ENCODE measurements at regions not wholly inside any gene's neighbourhood (a gene's known extent, or its start where the extent isn't known, plus 50 kb on each side); places are given as distances from the start of the nearest gene placed in this dataset.

DNA sequence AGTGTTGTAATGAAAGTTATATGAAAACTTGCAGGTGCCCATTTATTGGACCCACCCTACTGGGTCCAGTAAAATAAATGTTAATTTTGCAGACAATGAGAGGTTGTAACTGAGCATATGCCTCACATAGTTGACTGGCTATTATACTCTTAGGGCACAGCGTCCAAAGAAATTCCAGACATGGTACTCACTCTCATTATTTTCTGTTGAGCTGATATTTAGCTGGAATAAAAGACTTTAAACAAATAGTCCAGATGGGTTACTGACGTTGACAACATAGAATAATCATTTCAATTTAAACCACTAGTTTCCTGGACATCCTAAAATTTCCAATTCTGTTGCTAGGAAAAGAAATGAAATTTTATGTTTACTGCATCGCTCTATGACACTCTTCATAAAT, 174.5 kb downstream of the ZNF365 start:
- no peak for DNase-seq (ENCODE audit: low read depth)

GRCh38 chr10:62550173-62550572, 176.0 kb downstream of the ZNF365 start:
- DNase-seq (ENCODE audit: low read depth), result no peak

DNA sequence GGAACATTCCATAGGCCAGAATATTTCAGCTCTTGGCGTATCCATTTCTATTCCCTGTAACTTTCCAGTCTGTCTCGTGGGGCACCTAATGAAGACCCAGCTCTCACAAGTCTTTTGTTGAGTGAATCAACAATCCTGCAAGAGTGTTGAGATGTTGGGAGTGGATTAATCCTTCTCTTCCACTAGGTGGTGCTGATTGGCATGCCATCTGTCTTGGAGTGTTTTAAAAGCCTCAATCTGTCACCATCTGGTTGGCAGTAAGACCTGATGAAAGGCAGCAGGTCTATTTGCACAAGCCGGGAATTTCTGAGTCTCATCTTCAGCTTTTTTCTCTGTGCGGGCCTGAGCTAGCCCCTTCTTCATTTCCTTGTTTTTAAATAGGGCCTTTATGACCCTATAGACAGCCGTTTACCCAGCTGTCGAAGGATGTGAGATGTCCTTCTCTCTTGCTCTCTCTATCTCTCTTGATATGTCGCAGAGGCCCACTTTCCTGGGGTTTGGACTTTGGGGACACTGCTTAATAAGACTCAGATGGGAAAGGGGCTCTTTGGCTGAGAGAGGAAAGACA, 180.5 kb downstream of the ZNF365 start:
- peak; percentile 46 for DNase-seq (ENCODE audit: low read depth)

DNA sequence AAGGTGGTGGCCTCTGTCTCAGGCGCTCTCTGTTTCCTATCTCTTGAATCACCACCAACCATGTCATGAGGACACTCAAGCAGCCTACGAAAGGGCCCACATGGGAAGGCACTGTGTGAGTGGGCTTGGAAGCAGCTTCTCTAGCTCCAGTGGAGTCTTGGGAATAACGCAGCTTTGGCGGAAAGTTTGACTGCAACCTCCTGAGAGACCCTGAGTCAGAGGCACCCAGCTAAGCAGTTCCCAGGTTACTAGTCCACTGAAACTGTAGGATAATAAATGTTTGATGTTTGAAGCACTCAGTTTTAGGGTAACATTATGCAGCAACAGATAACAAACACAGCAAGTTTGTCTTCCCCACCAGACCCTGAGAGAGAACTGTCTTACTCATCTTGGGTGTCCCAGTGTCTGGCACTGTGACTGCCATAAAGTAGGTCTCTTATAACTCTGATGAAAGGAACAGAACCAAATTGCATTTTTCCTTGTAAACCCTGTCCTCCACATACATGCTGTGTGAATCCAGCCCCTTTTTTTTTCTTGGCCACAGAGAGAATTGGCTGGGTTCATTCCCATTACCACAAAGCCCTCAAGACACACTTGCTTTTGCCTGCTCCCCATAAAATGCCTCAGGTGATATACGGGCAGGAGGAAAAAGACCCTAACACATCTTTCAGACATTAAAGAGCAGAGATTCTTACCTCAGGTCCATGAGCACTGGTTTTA, 185.5 kb downstream of the ZNF365 start:
- no peak for DNase-seq (ENCODE audit: low read depth)

GRCh38 chr10:62560201-62560819, 186.1 kb downstream of the ZNF365 start:
- peak; percentile 75 for DNase-seq (ENCODE audit: low read depth)

DNA sequence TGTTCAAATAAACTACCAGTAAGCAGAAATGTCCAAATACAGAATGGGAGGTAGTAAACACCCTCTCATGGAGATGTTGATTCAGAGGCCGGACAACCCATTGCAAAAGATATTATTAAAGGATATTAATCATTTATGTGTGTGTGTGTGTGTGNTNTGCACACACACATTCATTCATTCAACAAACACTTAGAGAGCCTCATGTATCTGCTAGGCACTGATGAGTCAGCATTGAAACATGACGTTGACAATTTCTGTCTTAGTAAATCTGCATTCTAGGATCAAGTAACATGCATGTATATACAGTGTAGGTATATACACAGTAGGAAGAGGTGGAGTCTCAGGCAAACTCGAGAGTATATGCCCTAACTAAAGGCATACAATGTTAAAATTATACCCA, 187.0 kb downstream of the ZNF365 start:
- no peak for DNase-seq (ENCODE audit: low read depth)

DNA sequence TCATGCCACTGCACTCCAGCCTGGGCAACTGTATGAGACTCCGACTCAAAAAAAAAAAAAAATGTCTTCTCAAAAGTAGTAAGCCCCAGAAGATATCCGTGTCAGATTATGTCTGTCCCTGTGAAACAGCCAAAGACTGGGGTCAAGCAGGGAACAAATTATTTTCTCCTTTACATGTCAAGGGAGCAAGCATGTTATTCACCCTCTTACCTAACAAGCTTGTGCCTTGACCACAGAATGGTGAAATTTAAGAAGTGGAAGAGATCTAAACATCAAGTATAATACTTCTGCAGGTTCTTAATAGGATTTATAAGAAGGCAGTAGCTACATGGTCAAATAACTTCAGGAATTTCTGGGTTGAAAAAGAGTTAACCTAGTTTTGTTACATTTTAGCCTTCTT, 187.9 kb downstream of the ZNF365 start:
- no peak for DNase-seq (ENCODE audit: low read depth)

DNA sequence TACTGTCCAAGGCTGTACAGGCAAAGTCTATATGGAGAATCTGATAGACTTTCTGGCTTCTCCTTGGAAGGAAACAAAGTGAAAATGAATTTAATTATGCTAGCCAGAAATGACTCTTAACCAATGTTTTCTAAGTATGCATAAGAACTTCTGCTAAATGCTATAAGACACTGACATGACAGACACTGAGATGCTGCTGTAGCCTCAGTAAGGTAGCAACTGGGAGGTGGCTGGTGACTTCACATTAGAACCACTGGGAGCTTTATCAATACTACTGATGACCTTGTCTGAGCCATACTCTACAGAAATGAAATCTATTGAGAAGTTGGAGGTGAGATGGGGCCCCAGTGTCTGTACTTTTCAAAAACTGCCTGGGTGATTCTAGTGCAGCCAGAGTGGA, 188.6 kb downstream of the ZNF365 start:
- no peak for DNase-seq (ENCODE audit: low read depth)

DNA sequence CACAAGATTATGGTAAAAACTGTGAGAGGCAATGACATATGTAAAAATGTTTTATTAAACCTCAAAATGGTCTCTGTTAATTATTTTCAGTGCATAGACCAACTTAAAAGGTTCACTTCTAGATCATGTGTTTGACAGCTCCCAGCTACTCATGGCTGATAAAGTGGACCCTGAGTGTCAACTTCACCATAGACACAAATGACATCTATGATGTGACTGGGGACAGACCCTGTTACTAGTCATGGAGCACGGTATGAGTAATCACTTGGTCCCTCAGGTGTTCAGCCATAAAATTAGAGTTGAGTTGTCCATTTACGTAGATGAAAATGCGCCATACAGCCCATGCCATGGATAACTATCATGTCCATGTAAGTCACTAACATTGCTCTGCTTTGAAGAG, 199.8 kb downstream of the ZNF365 start:
- no peak for DNase-seq (ENCODE audit: low read depth)

DNA sequence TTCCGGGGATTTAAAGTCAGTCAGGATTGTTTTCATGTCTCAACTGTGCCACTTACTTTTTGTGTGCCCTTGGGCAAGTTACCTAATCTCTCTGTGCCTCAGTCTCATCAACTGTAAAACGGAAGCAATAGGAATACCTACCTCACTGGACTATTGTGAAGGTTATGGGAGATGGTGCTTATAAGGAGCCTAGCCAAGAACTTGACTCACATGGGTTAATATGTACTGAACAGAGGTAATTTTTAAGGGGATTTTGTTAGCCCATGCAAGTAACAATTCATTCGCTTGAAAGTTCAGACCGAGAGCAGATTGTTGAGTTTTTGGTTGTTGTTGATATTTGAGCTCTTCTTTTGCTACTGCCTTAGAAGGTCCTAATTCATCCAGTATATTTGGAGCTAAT, 202.9 kb downstream of the ZNF365 start:
- no peak for DNase-seq (ENCODE audit: low read depth)

- peak; percentile 70 for DNase-seq (ENCODE audit: low read depth)
Observed at GRCh38 chr10:62577666-62578291, 203.6 kb downstream of the ZNF365 start.

DNA sequence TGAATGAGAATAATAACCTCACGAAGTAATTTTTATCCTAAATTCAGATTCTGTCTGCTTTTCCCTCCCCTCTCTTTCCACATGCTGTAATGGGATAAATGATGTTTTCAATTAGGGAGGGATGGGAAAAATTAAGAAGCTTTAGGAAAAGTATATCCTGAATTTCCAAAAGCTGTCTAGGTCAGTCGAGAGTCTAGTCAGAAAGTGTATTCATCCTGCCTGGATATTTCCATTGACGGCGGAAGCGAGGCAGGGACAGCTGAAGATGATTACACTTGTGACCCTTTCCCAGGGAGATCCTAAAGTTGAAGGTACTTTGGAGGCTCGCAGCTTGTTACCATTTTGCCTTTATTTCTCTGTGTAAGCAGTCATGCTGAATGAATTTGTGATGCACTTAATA, 204.1 kb downstream of the ZNF365 start:
- DNase-seq (ENCODE audit: low read depth), result no peak

GRCh38 chr10:62578916-62579315, 204.7 kb downstream of the ZNF365 start:
- DNase-seq (ENCODE audit: low read depth), result no peak

DNA sequence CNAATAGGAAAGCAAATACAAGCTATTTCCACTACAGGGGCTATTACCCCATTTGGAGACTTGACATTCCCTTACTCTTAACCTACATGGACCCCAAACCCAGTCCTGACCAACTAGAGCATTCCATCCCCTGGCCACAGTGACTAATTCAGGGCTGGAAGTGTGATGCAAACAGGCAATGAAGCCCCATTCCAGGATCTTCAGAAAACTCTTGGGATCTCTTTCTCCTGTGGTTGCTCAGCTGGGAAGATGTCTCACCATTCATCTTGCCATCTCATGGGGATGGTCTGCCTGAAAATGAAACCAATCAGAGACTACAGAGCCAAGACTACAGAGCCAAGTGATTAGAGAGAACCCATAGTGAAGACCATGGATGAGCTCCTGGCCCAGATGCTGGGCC, 206.2 kb downstream of the ZNF365 start:
- DNase-seq (ENCODE audit: low read depth), result no peak

GRCh38 chr10:62581351-62581750, 207.2 kb downstream of the ZNF365 start:
- DNase-seq (ENCODE audit: low read depth), result no peak

- DNase-seq (ENCODE audit: low read depth), result no peak
Observed at GRCh38 chr10:62582101-62582705, 208.0 kb downstream of the ZNF365 start.

DNA sequence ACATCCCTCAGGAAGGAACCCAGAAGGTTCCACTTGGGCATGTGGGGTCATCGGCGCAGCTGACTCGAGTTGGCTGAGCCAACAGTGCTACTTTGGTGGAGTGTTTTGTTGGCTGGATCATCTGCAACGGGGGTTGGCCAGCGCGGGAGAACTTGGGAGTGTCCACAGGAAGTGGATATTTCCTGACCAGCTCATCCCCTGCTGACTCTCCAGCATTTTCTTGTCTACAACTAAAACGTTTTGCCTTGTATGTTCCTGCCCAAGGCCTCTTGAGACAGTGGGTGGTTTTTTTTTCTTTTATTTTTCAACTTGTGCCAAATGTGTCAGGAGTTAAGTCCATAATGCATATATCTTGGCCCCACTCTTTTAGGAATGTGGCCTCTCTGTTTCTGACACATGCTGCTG, 208.6 kb downstream of the ZNF365 start:
- DNase-seq (ENCODE audit: low read depth), result peak; percentile 96

GRCh38 chr10:62583876-62584615, 209.9 kb downstream of the ZNF365 start:
- no peak for DNase-seq (ENCODE audit: low read depth)

GRCh38 chr10:62584731-62585130, 210.6 kb downstream of the ZNF365 start:
- no peak for DNase-seq (ENCODE audit: low read depth)

GRCh38 chr10:62585211-62585775, 211.1 kb downstream of the ZNF365 start:
- no peak for DNase-seq (ENCODE audit: low read depth)

DNA sequence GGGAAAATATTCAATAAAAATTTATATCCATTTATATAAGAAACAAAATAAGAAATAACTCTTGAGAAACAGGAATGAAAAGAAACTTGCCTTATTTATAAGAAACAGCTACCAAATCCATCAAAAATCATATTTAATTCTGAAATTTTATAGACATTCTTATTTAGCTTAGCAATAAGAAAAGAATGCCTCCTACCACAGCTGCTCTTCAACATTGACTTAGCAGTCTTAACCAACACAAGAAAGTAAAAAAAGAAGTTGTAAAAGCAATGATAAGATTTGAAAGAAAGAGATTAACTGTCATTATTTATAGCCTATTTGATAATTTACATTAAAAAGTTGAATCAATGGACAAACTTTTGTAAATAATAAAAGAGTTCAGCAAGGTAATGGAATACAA, 212.8 kb downstream of the ZNF365 start:
- DNase-seq (ENCODE audit: low read depth), result no peak

GRCh38 chr10:62588116-62588515, 213.9 kb downstream of the ZNF365 start:
- DNase-seq (ENCODE audit: low read depth), result no peak
